Activated CD4-positive, CD25-positive, alpha-beta regulatory T cell (primary cell): ENCODE measurements at regions not wholly inside any gene's neighbourhood (a gene's known extent, or its start where the extent isn't known, plus 50 kb on each side); places are given as distances from the start of the nearest gene placed in this dataset.
"Not testable (repeated sequence)": the region's sequence is repeated elsewhere in the genome, so short reads cannot be mapped to it uniquely, and the experiment has no call there.

Experiments used
- DNase-seq, 4 experiments: peaks; one replicate each; lab custom pipeline; 2025; lab: John Stamatoyannopoulos, UW

- DNase-seq = not testable (repeated sequence)
Measured at GRCh38 chr11:14573539-14574057, 53.4 kb upstream of the PSMA1 start.

- no peak for DNase-seq
Measured at GRCh38 chr11:14577292-14577691, 57.1 kb upstream of the PSMA1 start.

GRCh38 chr11:14577835-14578529 lies 57.8 kb upstream of the PSMA1 start:
- no peak for DNase-seq

GRCh38 chr11:14578541-14578956 lies 58.4 kb upstream of the PSMA1 start:
- peak in 2 of 4 experiments; percentile 23 to 25 for DNase-seq

GRCh38 chr11:14579646-14580045 lies 59.5 kb upstream of the PSMA1 start:
- no peak for DNase-seq

- DNase-seq = no peak
Measured at GRCh38 chr11:14582793-14583192, 60.8 kb upstream of the PDE3B start.

- DNase-seq = no peak
Measured at GRCh38 chr11:14583252-14584034, 60.2 kb upstream of the PDE3B start.

- DNase-seq = no peak
Measured at GRCh38 chr11:14584035-14584363, 59.6 kb upstream of the PDE3B start.

GRCh38 chr11:14584595-14584994 lies 59.0 kb upstream of the PDE3B start:
- no peak for DNase-seq

- DNase-seq = no peak
Measured at GRCh38 chr11:14585438-14585837, 58.2 kb upstream of the PDE3B start.

GRCh38 chr11:14587258-14587657 lies 56.3 kb upstream of the PDE3B start:
- no peak for DNase-seq

GRCh38 chr11:14588681-14589080 lies 54.9 kb upstream of the PDE3B start:
- DNase-seq = no peak

GRCh38 chr11:14589421-14589820 lies 54.2 kb upstream of the PDE3B start:
- DNase-seq = no peak

GRCh38 chr11:14591046-14591445 lies 52.6 kb upstream of the PDE3B start:
- not testable (repeated sequence) for DNase-seq

- DNase-seq = no peak
Measured at GRCh38 chr11:14593671-14594070, 49.9 kb upstream of the PDE3B start.
